Neural progenitor cell (in vitro differentiated cells): ENCODE measurements at regions not wholly inside any gene's neighbourhood (a gene's known extent, or its start where the extent isn't known, plus 50 kb on each side); places are given as distances from the start of the nearest gene placed in this dataset.

Experiments
- DNase-seq: peaks from one replicate; pipeline ENCODE4 v3.0.0-alpha.2; 2016; ENCODE audit warnings: low spot score
- H2AFZ ChIP-seq: fragments of 200-600 bp; sonication (generic); replicated peaks from 2 replicates; pipeline ENCODE4 v1.6.1; 2016; ENCODE audit warnings: antibody characterized with exemption
- H3F3A ChIP-seq: fragments of 200-600 bp; sonication (generic); 2 replicates; pipeline ENCODE4 v1.6.1; 2016; ENCODE audit warnings: antibody characterized with exemption, low read depth
- H3K27ac ChIP-seq: fragments of 200-600 bp; sonication (generic); 2 replicates; pipeline ENCODE4 v1.5.1; 2016; ENCODE audit warnings: mild to moderate bottlenecking
- H3K27me3 ChIP-seq: fragments of 200-600 bp; sonication (generic); 2 replicates; pipeline ENCODE4 v1.6.1; 2016; ENCODE audit warnings: mild to moderate bottlenecking, moderate library complexity
- H3K36me3 ChIP-seq: fragments of 200-600 bp; sonication (generic); 2 replicates; pipeline ENCODE4 v1.5.1; 2016
- H3K4me1 ChIP-seq: fragments of 200-600 bp; sonication (generic); 2 replicates; pipeline ENCODE4 v1.6.1; 2016; ENCODE audit warnings: mixed run types
- H3K4me2 ChIP-seq: fragments of 200-600 bp; sonication (generic); 2 replicates; pipeline ENCODE4 v1.6.1; 2016
- H3K4me3 ChIP-seq: fragments of 200-600 bp; sonication (generic); 2 replicates; pipeline ENCODE4 v1.5.1; 2016
- H3K79me2 ChIP-seq: fragments of 200-600 bp; sonication (generic); 2 replicates; pipeline ENCODE4 v1.6.1; 2016; ENCODE audit warnings: low read depth
- H3K9ac ChIP-seq: fragments of 200-600 bp; sonication (generic); 2 replicates; pipeline ENCODE4 v1.6.1; 2016
- H3K9me3 ChIP-seq: fragments of 200-600 bp; sonication (generic); 2 replicates; pipeline ENCODE4 v1.5.1; 2016; ENCODE audit warnings: low read depth
- H4K20me1 ChIP-seq: fragments of 200-600 bp; sonication (generic); 2 replicates; pipeline ENCODE4 v1.6.1; 2016; ENCODE audit warnings: low read depth
- H3K27ac Mint-ChIP-seq: 3 replicates; pipeline ENCODE4 v1.8.0; 2021; ENCODE audit warnings: mixed read lengths
- H3K27me3 Mint-ChIP-seq: 2 replicates; pipeline ENCODE4 v1.8.0; 2022; ENCODE audit warnings: low read depth, mild to moderate bottlenecking, inconsistent platforms, moderate library complexity, mixed read lengths; ENCODE audit not compliant: insufficient read depth
- H3K36me3 Mint-ChIP-seq: 3 replicates; pipeline ENCODE4 v1.8.0; 2021; ENCODE audit warnings: mixed read lengths
- H3K4me1 Mint-ChIP-seq: 3 replicates; pipeline ENCODE4 v1.8.0; 2021; ENCODE audit warnings: mixed read lengths
- H3K4me3 Mint-ChIP-seq: 3 replicates; pipeline ENCODE4 v1.8.0; 2021; ENCODE audit warnings: mild to moderate bottlenecking, moderate library complexity, mixed read lengths
- H3K9me3 Mint-ChIP-seq: 3 replicates; pipeline ENCODE4 v1.8.0; 2020; ENCODE audit warnings: mixed read lengths
- CTCF ChIP-seq: fragments of 200-600 bp; sonication (generic); IDR thresholded peaks from 2 replicates; pipeline ENCODE4 v1.5.1; 2017; ENCODE audit warnings: antibody characterized with exemption, mild to moderate bottlenecking
- EZH2 ChIP-seq: fragments of 200-600 bp; sonication (generic); IDR thresholded peaks from 2 replicates; pipeline ENCODE4 v1.6.1; 2017; ENCODE audit warnings: antibody characterized with exemption, mild to moderate bottlenecking, moderate library complexity
- EZH2phosphoT487 ChIP-seq: fragments of 200-600 bp; sonication (generic); IDR thresholded peaks from 2 replicates; pipeline ENCODE4 v1.6.1; 2017; ENCODE audit warnings: antibody characterized with exemption

GRCh38 chr2:145599756-145600155, 1079.8 kb upstream of the ZEB2 start:
- H3K9me3 Mint-ChIP-seq, result no peaks in the 10 kb centered on the region
- no peak for TF ChIP-seq CTCF
- no peak for TF ChIP-seq EZH2
- TF ChIP-seq EZH2phosphoT487, result no peak
- no peaks in the 10 kb centered on the region for H3K27me3 ChIP-seq
- H3K27ac ChIP-seq, result no peak overlapping the region
- no peak overlapping the region for H3K9ac ChIP-seq
- H3K36me3 ChIP-seq, result no peaks in the 10 kb centered on the region
- no peaks in the 10 kb centered on the region for H3K36me3 Mint-ChIP-seq
- H4K20me1 ChIP-seq, result no peaks in the 10 kb centered on the region
- no peak overlapping the region for H3K27ac Mint-ChIP-seq
- no peak for DNase-seq
- H3K9me3 ChIP-seq, result no peaks in the 10 kb centered on the region
- no peaks in the 10 kb centered on the region for H3F3A ChIP-seq
- no peak overlapping the region for H3K4me3 Mint-ChIP-seq
- H3K79me2 ChIP-seq, result no peaks in the 10 kb centered on the region
- no peak overlapping the region for H3K4me3 ChIP-seq
- H3K27me3 Mint-ChIP-seq, result peaks cover 2% of the 10 kb centered on the region
- H3K4me1 Mint-ChIP-seq, result peaks cover 4% of the 10 kb centered on the region
- no peaks in the 10 kb centered on the region for H3K4me1 ChIP-seq
- H3K4me2 ChIP-seq, result no peak overlapping the region
- H2AFZ ChIP-seq, result no peak overlapping the region

GRCh38 chr2:145598434-145598833, 1078.5 kb upstream of the ZEB2 start:
- Histone ChIP-seq H3K27ac (no peak overlapping the region), H3K4me2 (no peak overlapping the region), H3F3A (no peaks in the 10 kb centered on the region), H2AFZ (no peak overlapping the region), H3K9me3 (no peaks in the 10 kb centered on the region), H4K20me1 (no peaks in the 10 kb centered on the region), H3K4me3 (no peak overlapping the region), H3K36me3 (no peaks in the 10 kb centered on the region), H3K4me1 (no peaks in the 10 kb centered on the region), H3K79me2 (no peaks in the 10 kb centered on the region), H3K27me3 (no peaks in the 10 kb centered on the region), H3K9ac (no peak overlapping the region)
- DNase-seq, result no peak
- no peaks in the 10 kb centered on the region for H3K36me3 Mint-ChIP-seq
- H3K9me3 Mint-ChIP-seq, result no peaks in the 10 kb centered on the region
- TF ChIP-seq EZH2, result no peak
- TF ChIP-seq CTCF, result no peak
- TF ChIP-seq EZH2phosphoT487, result no peak
- H3K4me3 Mint-ChIP-seq, result no peak overlapping the region
- H3K27ac Mint-ChIP-seq, result no peak overlapping the region
- H3K4me1 Mint-ChIP-seq, result peaks cover 4% of the 10 kb centered on the region
- H3K27me3 Mint-ChIP-seq, result peaks cover 2% of the 10 kb centered on the region

DNA sequence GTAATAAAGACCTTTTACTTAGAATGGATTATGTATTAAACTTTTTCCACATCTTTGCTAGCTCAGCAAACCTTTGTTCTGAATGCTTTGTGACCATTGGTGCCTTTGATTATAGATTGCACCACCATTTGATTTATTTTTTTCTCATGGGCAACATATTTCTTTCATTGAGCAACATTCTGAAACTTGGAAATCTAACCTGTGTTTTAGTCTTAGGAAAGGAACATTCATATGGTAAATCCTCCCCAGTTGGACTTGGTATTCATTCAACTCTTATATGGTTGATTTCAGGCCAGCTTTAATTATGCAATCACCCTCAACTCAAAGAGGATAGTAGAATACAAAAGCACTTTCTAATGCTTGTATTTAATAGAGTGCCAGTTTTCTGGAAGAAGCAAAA, 1077.9 kb upstream of the ZEB2 start:
- Histone ChIP-seq H3K9me3 (no peaks in the 10 kb centered on the region), H2AFZ (no peak overlapping the region), H3K79me2 (no peaks in the 10 kb centered on the region), H3K4me2 (no peak overlapping the region), H3K9ac (no peak overlapping the region), H4K20me1 (no peaks in the 10 kb centered on the region), H3K4me1 (peaks cover 2% of the 10 kb centered on the region), H3K27me3 (no peaks in the 10 kb centered on the region), H3K27ac (no peak overlapping the region), H3K4me3 (no peak overlapping the region), H3K36me3 (no peaks in the 10 kb centered on the region), H3F3A (no peaks in the 10 kb centered on the region)
- no peak overlapping the region for H3K4me3 Mint-ChIP-seq
- DNase-seq, result no peak
- H3K9me3 Mint-ChIP-seq, result peaks cover 1% of the 10 kb centered on the region
- H3K27me3 Mint-ChIP-seq, result peaks cover 2% of the 10 kb centered on the region
- no peaks in the 10 kb centered on the region for H3K36me3 Mint-ChIP-seq
- H3K4me1 Mint-ChIP-seq, result peaks cover 6% of the 10 kb centered on the region
- no peak overlapping the region for H3K27ac Mint-ChIP-seq
- TF ChIP-seq CTCF, result no peak
- no peak for TF ChIP-seq EZH2
- no peak for TF ChIP-seq EZH2phosphoT487
